ENCODE measurements at regions not wholly inside any gene's neighbourhood (a gene's known extent, or its start where the extent isn't known, plus 50 kb on each side); places are given as distances from the start of the nearest gene placed in this dataset.

DNA sequence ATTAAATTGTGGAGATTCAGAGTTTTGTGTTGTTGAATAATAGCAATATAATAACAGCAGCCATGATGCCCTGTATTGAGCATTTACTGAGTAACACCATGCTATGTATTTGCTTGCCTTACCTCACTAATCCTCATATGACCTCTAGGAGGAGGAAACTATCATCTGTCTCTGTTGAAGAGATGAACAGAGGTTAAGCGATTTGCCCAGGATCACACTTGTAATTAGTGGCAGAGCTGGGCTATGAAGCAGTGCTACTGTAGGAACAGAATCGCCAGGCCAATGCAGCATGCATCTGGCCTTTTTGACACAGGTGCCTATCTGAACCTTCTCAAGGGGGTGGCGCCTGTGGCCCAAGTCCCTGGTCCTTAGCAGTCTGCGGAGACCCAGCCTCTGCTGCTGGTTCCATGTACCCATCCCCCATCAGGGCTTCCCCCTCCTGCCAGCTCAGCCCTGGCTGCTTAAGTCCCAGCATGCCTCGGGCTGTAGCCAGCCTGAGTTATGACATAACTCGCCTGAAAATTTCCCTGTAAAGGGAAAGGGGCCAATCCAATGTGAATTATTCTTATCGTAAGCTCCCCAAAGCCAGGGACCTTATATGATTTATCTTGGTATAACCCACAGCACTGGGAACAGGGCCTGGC lies 50.4 kb upstream of the HS3ST2 start:
- Histone ChIP-seq H3K4me3 (ENCODE audit: control extremely low read depth in 1 of 5, extremely low read depth in 1 of 5, insufficient read depth in 1 of 5, low read depth in 2 of 5, low read length in 4 of 5) (no peak overlapping the region), H2AFZ (ENCODE audit: insufficient read depth, low read depth, low read length, poor library complexity, severe bottlenecking) (no peak overlapping the region), H3K79me2 (ENCODE audit: control insufficient read depth, insufficient read depth, low read length) (no peaks in the 10 kb centered on the region), H3K4me2 (replicated peaks; ENCODE audit: low read depth, low read length, poor library complexity, severe bottlenecking) (no peak overlapping the region), H3K4me1 (ENCODE audit: control insufficient read depth in 2 of 2, insufficient read depth in 2 of 2, low read length in 2 of 2) (no peaks in the 10 kb centered on the region), H3K27ac (ENCODE audit: low read length in 2 of 2) (no peak overlapping the region), H3K36me3 (replicated peaks in 1 of 2; ENCODE audit: control extremely low read depth in 1 of 2, control insufficient read depth in 1 of 2, extremely low read depth in 1 of 2, insufficient read depth in 2 of 2, low read length in 1 of 2) (no peaks in the 10 kb centered on the region), H3K9me3 (ENCODE audit: control extremely low read depth in 1 of 3, control insufficient read depth in 2 of 3, insufficient read depth in 1 of 3, low read length in 2 of 3) (no peaks in the 10 kb centered on the region), H4K20me1 (ENCODE audit: control insufficient read depth, insufficient read depth, low read length, poor library complexity, severe bottlenecking) (no peaks in the 10 kb centered on the region), H3K9ac (ENCODE audit: low read length) (no peak overlapping the region), H3K27me3 (replicated peaks in 1 of 4; ENCODE audit: control extremely low read depth in 1 of 4, control insufficient read depth in 3 of 4, insufficient read depth in 4 of 4, low read length in 3 of 4) (peaks cover 0 to 4% (median 0%) of the 10 kb centered on the region in 4 experiments)
- Mint-ChIP-seq H3K27me3 (peaks cover 5% of the 10 kb centered on the region), H3K4me1 (no peaks in the 10 kb centered on the region), H3K9me3 (ENCODE audit: insufficient read depth) (no peaks in the 10 kb centered on the region), H3K27ac (no peak overlapping the region), H3K4me3 (no peak overlapping the region)
- 78% methylated on average over 6 of the region's 7 CpGs for WGBS (ENCODE audit: insufficient coverage)
- ATAC-seq (ENCODE audit: low read depth): no peak
- intact Hi-C loops (cut with micrococcal nuclease): no loop called here
- TF ChIP-seq, protein P1, sequence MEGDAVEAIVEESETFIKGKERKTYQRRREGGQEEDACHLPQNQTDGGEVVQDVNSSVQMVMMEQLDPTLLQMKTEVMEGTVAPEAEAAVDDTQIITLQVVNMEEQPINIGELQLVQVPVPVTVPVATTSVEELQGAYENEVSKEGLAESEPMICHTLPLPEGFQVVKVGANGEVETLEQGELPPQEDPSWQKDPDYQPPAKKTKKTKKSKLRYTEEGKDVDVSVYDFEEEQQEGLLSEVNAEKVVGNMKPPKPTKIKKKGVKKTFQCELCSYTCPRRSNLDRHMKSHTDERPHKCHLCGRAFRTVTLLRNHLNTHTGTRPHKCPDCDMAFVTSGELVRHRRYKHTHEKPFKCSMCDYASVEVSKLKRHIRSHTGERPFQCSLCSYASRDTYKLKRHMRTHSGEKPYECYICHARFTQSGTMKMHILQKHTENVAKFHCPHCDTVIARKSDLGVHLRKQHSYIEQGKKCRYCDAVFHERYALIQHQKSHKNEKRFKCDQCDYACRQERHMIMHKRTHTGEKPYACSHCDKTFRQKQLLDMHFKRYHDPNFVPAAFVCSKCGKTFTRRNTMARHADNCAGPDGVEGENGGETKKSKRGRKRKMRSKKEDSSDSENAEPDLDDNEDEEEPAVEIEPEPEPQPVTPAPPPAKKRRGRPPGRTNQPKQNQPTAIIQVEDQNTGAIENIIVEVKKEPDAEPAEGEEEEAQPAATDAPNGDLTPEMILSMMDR (IDR thresholded peaks at IDR 0.05): no peak
- TF ChIP-seq EZH2 (IDR thresholded peaks at IDR 0.05; ENCODE audit: borderline replicate concordance, insufficient read depth, low read depth, low read length, poor library complexity, severe bottlenecking): no peak
- CTCF ChIA-PET: no interaction called here
- DNase-seq: no peak
- POLR2A ChIA-PET: no interaction called here

All from B cell (primary cell).